HG03558 (cell line): ENCODE measurements at regions not wholly inside any gene's neighbourhood (a gene's known extent, or its start where the extent isn't known, plus 50 kb on each side); places are given as distances from the start of the nearest gene placed in this dataset.
"Not testable (repeated sequence)": the region's sequence is repeated elsewhere in the genome, so short reads cannot be mapped to it uniquely, and the experiment has no call there.

Source experiments
- ATAC-seq: cut with Tn5 transposase; IDR thresholded peaks from one replicate; pipeline ENCODE4 v1.9.1; 2021; ENCODE audit warnings: moderate number of reproducible peaks; ENCODE audit not compliant: unreplicated experiment; ENCODE audit errors: extremely low read depth

GRCh38 chr4:159902648-159903047 is 799.8 kb downstream of the RAPGEF2 start:
- no peak for ATAC-seq

- no peak for ATAC-seq
Observed at GRCh38 chr4:159904906-159905305, 802.0 kb downstream of the RAPGEF2 start.

GRCh38 chr4:159906051-159906450 is 803.2 kb downstream of the RAPGEF2 start:
- ATAC-seq, result no peak

GRCh38 chr4:159906517-159906916 is 803.6 kb downstream of the RAPGEF2 start:
- ATAC-seq, result no peak

GRCh38 chr4:159910721-159911120 is 807.8 kb downstream of the RAPGEF2 start:
- ATAC-seq, result no peak

- no peak for ATAC-seq
Observed at GRCh38 chr4:159922119-159922518, 819.2 kb downstream of the RAPGEF2 start.

GRCh38 chr4:159925770-159926169 is 822.9 kb downstream of the RAPGEF2 start:
- ATAC-seq, result no peak

- ATAC-seq, result no peak
Observed at GRCh38 chr4:159926871-159927270, 824.0 kb downstream of the RAPGEF2 start.

- ATAC-seq, result no peak
Observed at GRCh38 chr4:159927781-159928180, 824.9 kb downstream of the RAPGEF2 start.

- ATAC-seq, result not testable (repeated sequence)
Observed at GRCh38 chr4:159934602-159935001, 831.7 kb downstream of the RAPGEF2 start.

GRCh38 chr4:159937595-159937994 is 834.7 kb downstream of the RAPGEF2 start:
- ATAC-seq, result no peak

GRCh38 chr4:159939681-159940080 is 836.8 kb downstream of the RAPGEF2 start:
- not testable (repeated sequence) for ATAC-seq

- ATAC-seq, result no peak
Observed at GRCh38 chr4:159941076-159941475, 838.2 kb downstream of the RAPGEF2 start.

- no peak for ATAC-seq
Observed at GRCh38 chr4:159944477-159944876, 841.6 kb downstream of the RAPGEF2 start.

GRCh38 chr4:159946983-159947615 is 844.2 kb downstream of the RAPGEF2 start:
- ATAC-seq, result peak; percentile 67

- ATAC-seq, result no peak
Observed at GRCh38 chr4:159950707-159951106, 847.8 kb downstream of the RAPGEF2 start.

- no peak for ATAC-seq
Observed at GRCh38 chr4:159966746-159967145, 863.9 kb downstream of the RAPGEF2 start.

GRCh38 chr4:159976871-159977482 is 874.1 kb downstream of the RAPGEF2 start:
- ATAC-seq, result not testable (repeated sequence)

- no peak for ATAC-seq
Observed at GRCh38 chr4:159977907-159978617, 875.2 kb downstream of the RAPGEF2 start.

GRCh38 chr4:159979351-159979750 is 876.5 kb downstream of the RAPGEF2 start:
- ATAC-seq, result no peak

GRCh38 chr4:159979953-159980352 is 877.1 kb downstream of the RAPGEF2 start:
- no peak for ATAC-seq
